ENCODE measurements at regions not wholly inside any gene's neighbourhood (a gene's known extent, or its start where the extent isn't known, plus 50 kb on each side); places are given as distances from the start of the nearest gene placed in this dataset.
"Not testable (repeated sequence)": the region's sequence is repeated elsewhere in the genome, so short reads cannot be mapped to it uniquely, and the experiment has no call there.

DNA sequence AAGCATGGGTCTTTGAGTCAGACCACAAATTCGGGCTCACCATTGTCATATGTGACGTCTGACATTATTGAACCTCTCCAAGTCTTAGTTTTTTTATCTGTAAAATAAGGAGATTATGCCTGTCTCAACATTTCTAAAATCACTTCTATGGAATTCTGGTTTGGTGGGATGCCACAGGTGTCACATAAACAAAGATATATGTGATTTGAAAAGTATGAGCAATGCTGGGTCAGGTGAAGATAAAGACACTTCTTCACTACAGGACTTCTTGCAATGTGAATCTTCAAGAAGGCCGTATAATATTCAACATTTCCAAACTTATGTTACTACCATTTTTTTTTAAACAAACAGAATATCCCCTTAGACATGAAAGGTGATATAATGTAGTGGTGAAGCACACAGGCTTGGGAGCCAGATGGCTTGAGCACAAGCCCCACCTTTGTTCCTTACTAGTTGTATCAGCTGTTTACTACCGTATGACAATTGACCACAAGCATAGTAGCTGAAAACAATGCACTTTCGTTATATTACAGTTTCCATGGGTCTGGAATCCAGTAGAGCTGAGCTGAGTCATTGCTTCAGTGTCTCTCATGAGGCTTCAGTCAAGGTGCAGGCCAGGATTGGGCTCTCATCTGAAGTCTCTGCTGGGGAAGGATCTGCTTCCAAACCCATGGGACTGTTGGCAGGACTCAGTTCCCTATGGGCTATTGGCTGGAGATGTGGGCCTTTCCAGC, 87.7 kb downstream of the UTP18 start:
- FAIRE-seq = no peak

DNA sequence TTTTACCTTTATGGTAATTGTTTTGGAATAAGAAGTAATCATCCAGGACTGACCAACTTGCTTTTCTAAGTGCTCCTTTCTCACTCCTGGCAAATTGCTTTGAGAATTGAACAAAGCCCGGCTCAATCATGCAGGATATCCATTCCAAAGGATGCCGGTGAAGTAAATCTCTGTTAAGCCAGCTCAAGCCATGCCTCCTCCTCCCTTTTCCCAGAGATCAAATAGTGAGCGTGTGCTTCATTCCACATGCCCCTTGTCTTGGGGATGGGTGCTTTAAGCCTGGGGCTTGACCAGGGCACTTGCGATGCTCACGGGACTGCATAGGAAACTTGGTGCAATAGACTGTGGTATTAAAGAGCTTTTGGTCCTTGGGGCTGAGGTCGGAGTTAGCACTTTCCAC, 90.7 kb downstream of the UTP18 start:
- FAIRE-seq = no peak

DNA sequence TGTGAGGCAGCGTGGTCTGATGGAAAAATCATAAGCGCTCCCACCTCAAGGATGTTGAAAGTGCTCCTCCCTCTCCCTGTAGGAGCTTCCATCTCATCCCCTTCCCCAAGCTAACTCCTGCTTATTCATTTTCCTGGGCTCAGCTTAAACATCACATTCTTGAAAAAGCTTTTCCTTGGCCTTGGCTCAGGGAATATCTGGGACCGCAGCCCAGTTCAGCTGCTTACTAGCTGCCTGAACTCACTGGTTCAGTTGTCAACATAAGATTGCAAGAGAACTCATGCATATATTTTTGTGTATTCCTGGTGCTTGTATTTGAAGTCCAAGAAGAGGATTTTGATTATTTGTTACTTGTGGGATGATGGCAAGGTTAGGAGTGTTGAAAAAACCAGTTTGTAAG, 91.5 kb downstream of the UTP18 start:
- no peak for FAIRE-seq

DNA sequence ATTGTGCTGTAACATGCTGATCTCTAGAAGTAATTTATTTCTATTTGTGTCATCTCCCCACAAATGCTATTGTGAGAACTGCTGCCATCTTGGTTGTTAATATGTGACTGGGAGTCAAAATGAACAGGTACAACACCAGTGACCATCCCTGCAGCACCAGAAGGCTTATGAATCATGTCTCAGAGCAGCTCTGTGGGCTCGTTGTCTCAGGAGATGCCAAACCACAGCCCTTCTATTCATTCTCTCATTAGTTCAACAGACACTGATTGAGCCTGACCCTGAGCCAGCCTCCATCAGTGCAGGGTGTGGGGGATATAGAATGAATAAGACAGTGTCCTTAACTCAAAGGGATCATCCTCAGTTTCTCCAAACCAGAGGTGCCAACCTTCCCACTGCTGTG, 92.5 kb downstream of the UTP18 start:
- no peak for FAIRE-seq

DNA sequence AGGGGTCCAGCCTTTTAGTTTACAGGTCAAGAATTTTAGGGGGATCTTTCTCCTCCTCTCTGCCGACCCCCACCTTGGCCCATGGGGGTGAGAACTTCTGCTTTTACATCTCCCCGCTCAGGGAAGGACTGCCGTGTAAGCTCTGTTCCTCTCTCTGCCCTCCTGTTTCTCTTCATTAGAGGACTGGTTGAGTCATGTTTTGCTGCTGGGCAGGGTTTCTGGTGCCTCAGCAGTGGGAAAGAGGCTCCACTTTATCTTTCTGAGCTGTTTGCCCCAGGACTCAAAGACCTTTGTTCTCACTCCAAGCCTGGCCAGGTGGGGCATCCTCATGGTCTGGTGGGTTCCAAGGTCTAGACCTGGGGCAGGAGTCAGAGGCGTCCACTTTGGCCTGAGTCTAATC, 93.0 kb downstream of the UTP18 start:
- FAIRE-seq = no peak

DNA sequence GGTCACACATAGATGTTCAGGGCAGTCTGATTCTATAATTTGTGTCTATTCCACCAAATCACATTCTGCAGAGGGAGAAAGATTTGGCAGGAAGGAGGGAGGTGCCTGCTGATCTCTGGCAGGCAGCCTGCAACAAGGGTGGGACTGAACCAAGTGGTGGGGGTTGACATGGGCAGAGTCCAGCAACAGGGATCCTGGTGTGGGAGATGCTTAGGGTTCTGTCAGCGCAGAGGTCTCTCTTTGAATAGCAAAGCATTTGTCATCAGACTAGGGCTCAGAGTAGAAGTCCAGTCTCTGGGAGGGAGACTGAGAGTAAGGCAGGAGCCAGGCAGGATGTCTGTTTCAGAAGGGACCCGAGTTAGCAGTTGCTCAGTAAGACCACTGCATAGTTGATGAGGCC, 94.6 kb downstream of the UTP18 start:
- no peak for FAIRE-seq

DNA sequence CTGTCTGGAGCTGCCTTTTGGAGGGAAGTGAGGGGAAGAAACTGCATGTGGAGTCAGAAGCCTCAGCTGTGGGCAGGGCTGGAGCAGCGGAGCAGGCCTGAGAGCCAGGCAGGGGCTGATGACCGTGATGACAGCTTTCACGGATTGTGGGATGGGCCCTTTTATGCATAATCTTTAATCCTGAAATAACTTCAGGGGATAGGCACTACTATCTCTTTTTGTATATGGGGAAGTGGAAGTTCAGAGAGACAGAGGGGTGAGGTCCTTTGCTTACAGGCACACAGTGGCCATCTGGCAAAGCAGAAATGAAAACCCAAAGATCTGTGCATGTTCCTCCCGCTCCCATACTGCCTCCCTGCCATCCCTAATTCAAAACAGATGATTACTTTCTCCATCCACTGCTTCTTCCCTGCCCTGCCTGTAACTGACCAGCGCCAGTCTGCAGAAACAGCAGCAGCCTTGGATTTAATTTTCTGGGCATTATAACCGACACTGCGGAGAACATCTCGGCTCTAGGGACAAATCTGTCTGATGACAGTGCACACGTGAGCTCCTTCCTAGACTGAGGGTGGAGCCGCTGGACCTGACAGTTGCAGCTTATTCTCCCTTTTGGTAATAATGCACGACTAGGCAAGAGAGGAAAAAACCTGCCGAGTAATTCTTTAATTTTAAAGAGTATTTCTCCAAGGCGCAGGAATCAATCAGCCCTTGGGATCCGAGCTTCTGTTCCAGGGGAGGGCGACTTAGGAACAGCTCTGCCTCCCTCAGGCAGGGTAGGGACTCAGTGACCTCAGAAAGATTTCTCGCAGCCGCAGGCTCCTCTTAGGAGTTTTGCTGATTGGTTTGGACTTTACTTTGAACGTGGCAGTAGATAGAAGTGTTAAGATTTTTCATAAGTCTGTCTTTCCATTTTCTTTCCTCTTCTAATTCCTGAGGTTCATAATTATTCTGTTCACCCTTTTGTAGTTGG, 95.4 kb downstream of the UTP18 start:
- no peak for FAIRE-seq

DNA sequence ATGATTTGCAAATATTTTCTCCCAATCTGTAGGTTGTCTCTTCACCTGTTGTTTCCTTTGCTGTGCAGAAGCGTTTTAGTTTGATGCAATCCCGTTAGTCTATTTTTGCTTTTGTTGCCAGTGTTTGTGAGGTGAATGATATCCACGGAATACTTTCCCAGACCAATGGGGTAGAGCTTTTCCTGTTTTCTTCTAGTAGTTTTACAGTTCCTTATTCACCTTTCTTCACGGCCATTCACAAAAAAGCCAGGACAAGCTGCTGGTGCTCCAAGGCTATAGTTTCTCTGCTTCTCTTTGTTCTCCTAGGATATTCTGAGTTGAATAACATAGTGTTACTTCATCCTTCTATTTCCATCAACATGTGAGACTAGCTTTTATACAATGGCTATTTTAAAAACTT, 98.7 kb downstream of the UTP18 start:
- no peak for FAIRE-seq

DNA sequence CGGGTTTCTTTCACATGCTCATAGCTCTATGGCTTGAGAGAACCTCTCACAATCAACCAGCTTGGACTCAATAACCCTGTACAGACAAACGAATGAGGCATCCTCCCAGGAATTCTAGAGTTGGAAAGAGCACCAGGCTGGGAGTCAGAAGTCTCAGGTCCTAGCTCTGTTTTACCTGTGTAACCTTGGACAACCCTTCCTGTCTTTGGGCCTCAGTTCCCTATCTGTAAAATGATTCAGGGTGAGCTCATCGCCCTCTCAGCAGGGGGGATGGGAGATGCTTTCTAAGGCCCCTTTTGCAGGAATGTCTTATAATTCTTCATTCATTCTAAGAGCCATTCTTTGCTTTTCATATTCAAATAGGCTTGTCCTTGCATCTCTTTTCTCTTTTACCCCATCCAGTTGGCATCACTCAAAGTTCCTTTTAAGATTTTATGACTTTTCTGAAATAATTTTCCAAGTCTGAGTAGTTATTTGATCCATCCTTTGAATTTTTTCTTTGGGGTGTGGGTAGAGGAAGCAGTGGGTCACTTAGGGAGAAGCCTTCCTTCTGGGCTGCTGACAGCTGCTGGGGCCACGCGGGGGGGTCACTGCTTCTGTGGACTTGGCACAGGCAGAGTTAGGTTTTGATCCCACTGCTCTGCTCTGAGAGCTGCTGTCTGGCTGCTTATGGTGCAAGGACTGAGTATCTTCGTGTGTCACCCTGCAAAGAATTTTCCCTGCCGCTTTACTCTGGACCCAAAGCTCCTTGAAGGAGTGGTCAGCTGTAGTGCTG, 102.7 kb downstream of the UTP18 start:
- no peak for FAIRE-seq

DNA sequence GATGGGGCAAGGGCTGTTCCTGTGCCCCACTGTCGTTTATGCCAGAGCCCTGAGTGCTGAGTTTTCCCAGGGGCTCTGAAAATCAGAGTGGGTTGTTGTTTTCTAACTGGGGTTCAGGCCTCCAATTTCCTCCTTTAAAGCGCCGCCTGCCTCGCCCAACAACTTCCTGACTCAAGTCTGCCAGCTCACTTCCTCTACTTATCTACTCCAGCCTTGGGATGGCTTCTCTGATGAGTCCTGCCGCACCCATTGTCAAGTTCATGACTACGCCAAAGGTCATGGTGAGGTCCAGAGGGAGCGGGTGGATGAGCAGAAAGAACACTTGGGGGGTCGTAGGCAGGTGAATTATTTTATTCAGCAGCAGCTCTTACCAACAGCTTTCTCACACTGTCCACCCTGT, 104.7 kb downstream of the UTP18 start:
- no peak for FAIRE-seq

DNA sequence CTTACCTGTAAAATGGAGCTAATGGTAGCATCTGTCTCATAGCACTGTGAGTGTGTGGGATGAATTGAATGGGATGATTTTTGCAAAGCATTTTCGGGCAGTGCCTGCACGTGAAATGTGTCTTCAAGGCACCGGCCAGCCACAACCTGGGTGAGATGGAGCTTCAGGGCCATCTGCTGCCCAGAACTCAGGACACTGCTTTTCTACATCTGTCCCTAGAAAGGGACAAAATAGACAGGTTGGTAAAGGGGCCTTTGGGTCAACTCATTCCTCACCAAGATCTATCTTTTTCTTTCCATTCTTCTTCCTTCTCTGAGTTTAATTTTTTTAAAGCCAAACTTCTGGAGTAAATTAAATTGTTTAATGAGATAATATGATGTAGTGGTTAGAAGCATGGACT, 106.5 kb downstream of the UTP18 start:
- FAIRE-seq = no peak

DNA sequence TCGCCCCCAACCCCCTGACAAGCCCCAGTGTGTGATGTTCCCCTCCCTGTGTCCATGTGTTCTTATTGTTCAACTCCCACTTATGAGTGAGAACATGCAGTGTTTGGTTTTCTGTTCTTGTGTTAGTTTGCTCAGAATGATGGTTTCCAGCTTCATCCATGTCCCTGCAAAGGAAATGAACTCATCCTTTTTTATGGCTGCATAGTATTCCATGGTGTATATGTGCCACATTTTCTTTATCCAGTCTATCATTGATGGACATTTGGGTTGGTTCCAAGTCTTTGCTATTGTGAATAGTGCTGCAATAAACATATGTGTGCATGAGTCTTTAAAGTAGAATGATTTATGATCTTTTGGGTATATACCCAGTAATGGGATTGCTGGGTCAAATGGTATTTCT, 107.5 kb downstream of the UTP18 start:
- not testable (repeated sequence) for FAIRE-seq

DNA sequence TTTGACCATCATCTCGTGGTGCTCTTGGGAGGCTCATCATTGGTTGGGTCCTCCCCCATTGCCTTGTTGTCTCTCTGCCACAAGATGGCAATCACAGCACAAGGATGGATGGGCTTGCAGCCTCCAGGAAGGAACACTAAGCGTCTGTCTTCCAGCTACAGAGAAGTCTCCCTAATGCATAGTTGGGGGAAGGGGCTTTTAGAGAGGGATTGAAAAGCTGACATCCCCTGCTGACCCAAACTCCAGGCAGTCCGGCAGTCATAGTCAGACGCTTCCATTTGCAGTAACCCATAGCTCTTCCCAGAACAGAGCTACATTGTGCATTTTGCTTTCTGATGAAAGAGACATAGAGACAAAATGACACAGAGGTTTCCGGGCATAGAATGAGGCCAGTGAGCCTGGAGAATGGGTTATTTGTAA, 111.4 kb downstream of the UTP18 start:
- no peak for FAIRE-seq

DNA sequence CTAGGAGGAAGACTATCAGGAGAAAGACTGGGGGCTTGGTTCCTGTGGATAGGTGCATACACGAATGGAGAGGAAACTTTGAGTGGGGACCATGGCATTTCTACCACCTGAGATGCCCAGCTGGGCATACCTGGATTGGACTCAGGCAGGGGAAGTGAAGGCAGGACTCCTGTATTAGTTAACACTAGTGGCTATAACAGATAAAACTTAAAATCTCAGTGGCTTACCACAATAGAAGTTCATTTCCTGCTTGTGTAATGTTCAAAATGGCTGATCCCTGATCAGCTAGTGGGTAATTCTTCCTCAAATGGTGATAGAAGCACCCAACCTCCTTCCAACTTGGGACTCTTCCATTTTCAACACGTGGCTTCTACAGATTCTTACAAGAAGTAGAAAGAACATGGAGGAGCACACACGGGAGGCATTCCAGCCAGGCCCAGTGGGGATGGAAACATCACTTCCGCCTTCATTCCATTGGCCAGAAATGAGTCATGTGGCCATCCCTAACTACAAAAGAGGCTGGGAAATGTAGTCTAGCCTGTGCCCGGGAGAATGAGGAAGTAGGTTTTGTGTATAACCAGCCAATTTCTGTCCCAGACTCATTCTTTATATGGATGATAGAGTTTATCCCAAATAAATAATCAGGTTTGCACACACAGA, 112.1 kb downstream of the UTP18 start:
- FAIRE-seq = no peak

DNA sequence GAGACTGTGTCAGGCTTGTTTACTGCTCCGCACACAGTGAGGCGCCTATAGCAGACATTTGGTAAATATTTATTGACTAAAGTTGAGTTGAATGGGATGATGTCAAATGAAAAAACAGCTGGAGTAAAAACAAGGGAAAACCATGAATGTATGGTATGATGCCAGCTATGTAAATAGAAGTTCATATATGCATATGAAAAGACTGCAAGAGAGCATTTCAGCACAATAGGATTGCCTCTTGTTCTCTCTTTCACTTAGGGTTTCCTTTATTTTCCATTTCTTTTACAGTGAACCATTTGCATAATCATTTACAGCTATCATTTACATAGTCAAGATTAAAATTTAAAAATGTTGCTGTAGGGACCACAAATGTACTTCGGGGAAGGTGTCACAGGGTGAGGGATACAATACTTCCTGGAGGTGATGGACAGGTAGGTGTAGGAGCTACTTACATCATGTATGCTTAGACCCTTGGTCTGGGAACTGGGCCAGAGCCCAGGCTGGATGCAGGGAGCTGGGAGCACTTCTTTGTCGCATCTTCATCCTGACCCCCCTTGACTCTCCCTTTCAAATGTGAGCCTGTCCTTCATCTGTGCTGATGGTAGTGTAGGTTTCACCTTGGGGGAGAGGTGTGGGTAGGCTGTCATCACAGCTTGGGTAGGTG, 113.3 kb downstream of the UTP18 start:
- no peak for FAIRE-seq

DNA sequence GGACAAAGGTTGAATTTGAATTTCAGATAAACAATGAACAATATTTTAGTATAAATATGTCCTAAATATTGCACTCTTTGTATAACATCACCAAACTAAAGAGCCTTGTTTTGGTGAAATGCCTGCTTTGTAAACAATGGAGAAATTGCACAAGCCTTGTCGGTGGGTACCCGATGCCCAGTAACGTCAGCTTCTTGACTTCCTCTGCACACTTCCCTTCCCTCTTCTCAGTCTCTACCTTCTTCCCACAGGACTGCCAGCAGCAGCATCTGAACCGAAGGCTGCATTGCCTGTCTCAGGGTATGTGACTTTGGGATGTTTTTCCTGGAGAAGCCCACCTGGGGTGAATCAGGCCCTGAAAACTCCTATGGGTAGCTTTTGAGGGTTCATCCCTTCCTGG, 113.9 kb downstream of the UTP18 start:
- FAIRE-seq = no peak

DNA sequence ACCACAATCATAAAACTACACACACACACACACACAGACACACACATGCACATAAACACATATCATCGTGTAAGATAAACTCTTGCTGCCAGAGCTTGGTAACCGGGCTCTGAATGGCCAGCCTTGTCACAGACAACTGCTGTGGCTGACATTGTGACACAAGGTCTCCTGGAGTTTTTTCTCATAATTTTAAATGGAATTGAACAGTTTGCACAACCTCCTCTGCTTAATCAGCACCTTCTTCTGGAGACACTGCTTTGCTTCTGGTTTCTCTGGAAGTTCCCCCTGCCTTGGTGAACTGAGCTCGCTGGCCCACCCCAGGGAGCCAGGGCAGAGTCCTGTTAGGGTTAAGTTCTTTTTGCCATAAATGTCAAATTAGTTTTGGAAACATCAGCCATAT, 115.4 kb downstream of the UTP18 start:
- FAIRE-seq = no peak

DNA sequence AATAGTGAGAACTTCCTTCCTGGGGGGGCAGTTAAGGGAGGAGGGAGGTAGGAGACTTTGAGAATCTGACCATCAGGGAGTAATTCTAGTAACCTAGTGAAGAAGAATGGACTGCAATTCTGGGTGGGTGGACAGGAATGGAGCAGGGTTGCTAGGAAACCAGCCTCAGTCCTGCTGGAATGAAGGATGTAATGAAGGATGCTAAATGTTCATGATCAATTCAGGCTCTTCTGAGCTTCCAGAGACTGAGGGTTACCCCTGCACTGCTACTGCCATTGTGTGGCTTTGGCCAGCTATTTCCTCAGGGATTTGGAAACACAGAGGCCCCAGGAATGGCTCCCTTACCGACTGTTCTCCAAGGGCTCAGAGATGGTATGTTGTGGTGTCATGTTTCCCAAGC, 116.4 kb downstream of the UTP18 start:
- no peak for FAIRE-seq

DNA sequence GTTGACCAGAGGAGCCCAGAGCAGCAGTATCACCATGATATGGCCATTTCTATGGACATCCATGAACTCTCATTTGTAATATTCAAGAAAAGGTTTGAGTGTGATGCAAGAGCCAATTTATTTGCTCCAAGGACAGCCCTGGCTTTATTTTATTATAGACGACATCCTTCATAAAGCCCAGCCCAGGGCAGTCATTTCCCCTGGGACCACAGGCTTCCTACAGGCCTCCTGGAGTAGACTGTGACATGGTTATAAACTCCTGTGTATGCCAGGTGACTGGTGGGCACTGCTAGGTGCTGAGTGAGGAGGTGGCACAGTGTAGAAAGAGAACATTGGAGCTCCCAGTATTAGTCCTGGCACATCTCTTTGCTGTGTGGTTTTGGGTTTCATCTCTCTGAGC, 120.9 kb downstream of the UTP18 start:
- FAIRE-seq = no peak

DNA sequence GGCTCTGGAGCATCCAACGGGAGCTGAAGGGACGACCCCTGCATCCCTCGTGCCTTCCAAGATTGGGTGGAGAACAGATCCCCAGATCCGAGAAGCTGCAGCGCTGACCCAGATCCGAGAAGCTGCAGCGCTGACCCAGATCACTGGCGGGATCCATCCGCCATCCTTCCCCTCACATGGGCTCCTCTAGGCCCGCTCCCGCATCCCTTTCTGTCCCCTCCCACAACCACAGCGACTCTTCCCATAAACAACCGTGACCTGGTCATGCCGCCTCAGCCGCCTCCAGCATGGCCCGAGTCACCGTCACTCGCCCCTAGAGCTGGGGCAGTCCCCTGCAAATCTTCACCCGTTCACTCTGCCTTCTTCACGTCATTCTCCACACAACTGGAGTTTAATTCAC, 124.9 kb downstream of the UTP18 start:
- FAIRE-seq = no peak

DNA sequence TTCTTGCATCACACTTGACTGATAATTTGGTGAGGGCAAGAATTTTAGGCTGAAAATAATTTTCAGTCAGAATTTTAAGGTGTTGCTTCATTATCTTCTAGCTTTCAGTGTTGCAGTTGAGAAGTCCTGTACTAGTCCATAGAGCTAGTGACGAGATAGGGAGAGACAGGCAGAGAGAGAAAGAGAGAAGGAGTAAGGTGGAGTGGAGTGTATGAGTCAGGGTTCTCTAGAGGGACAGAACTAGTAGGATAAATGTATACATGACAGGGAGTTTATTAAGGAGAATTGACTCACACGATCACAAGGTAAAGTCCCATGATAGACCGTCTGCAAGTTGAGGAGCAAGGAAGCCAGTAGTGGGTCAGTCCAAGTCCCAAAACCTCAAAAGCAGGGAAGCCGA, 127.2 kb downstream of the UTP18 start:
- FAIRE-seq = no peak

DNA sequence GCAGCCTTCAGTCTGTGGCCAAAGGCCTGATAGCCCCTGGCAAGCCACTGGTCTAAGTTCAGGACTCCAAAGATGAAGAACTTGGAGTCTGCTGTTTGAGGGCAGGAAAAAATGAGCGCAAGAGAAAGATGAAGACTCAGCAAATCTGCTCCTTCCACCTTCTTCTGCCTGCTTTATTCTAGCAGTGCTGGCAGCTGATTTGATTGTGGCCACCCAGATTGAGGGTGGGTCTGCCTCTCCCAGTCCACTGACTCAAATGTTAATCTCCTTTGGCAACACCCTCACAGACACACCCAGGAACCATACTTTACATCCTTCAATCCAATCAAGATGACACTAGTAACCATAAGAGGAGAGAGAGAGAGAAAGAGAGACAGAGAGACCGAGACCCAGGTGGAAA, 127.6 kb downstream of the UTP18 start:
- no peak for FAIRE-seq

Data from G401.6 (cell line).